Smooth muscle cell (in vitro differentiated cells): ENCODE measurements at regions not wholly inside any gene's neighbourhood (a gene's known extent, or its start where the extent isn't known, plus 50 kb on each side); places are given as distances from the start of the nearest gene placed in this dataset.

Experiments
- DNase-seq: peaks from one replicate; lab custom pipeline; 2025; ENCODE audit not compliant: unreplicated experiment; lab: John Stamatoyannopoulos, UW
- H2AFZ ChIP-seq: fragments of 200-600 bp; sonication (generic); 2 replicates; pipeline ENCODE4 v1.6.0; 2016; ENCODE audit warnings: antibody characterized with exemption, low read depth, mild to moderate bottlenecking
- H3F3A ChIP-seq: fragments of 200-600 bp; sonication (generic); 2 replicates; pipeline ENCODE4 v1.6.0; 2017; ENCODE audit warnings: antibody characterized with exemption, low read depth
- H3K27ac ChIP-seq: fragments of 200-600 bp; sonication (generic); 2 replicates; pipeline ENCODE4 v1.5.1; 2016; ENCODE audit warnings: low read depth, mild to moderate bottlenecking
- H3K27me3 ChIP-seq: fragments of 200-600 bp; sonication (generic); 2 replicates; pipeline ENCODE4 v1.6.1; 2016; ENCODE audit warnings: low read depth, mild to moderate bottlenecking
- H3K36me3 ChIP-seq: fragments of 200-600 bp; sonication (generic); 2 replicates; pipeline ENCODE4 v1.5.1; 2016; ENCODE audit warnings: low read depth
- H3K4me1 ChIP-seq: fragments of 200-600 bp; sonication (generic); 2 replicates; pipeline ENCODE4 v1.5.1; 2016; ENCODE audit warnings: low read depth
- H3K4me2 ChIP-seq: fragments of 200-600 bp; sonication (generic); 2 replicates; pipeline ENCODE4 v1.6.0; 2016; ENCODE audit warnings: mild to moderate bottlenecking
- H3K4me3 ChIP-seq: fragments of 200-600 bp; sonication (generic); 2 replicates; pipeline ENCODE4 v1.5.1; 2016; ENCODE audit warnings: mild to moderate bottlenecking
- H3K79me2 ChIP-seq: fragments of 200-600 bp; sonication (generic); 2 replicates; pipeline ENCODE4 v1.6.0; 2016; ENCODE audit warnings: low read depth, mild to moderate bottlenecking
- H3K9ac ChIP-seq: fragments of 200-600 bp; sonication (generic); 2 replicates; pipeline ENCODE4 v1.6.0; 2016; ENCODE audit warnings: low read depth
- H3K9me3 ChIP-seq: fragments of 200-600 bp; sonication (generic); replicated peaks from 2 replicates; pipeline ENCODE4 v1.5.1; 2016; ENCODE audit warnings: low read depth
- H4K20me1 ChIP-seq: fragments of 200-600 bp; sonication (generic); 2 replicates; pipeline ENCODE4 v1.6.0; 2016; ENCODE audit warnings: low read depth
- CTCF ChIP-seq: fragments of 200-600 bp; sonication (generic); IDR thresholded peaks from 2 replicates; pipeline ENCODE4 v1.5.1; 2017; ENCODE audit warnings: borderline replicate concordance, mild to moderate bottlenecking, antibody characterized with exemption; ENCODE audit not compliant: insufficient read depth, poor library complexity, severe bottlenecking
- WGBS: methylation state at CpG from one replicate; pipeline ENCODE4 v1.1.7; 2016; ENCODE audit warnings: low lambda C conversion rate; 5-methylcytosine and 5-hydroxymethylcytosine counted together

- WGBS: 75% methylated on average over 3 of the region's 3 CpGs
- no peaks in the 10 kb centered on the region for H3F3A ChIP-seq
- no peak for TF ChIP-seq CTCF
Observed at GRCh38 chr12:127223731-127224130, 1043.2 kb upstream of the TMEM132C start.

GRCh38 chr12:127230843-127231260 lies 1036.1 kb upstream of the TMEM132C start:
- Histone ChIP-seq H3F3A (no peaks in the 10 kb centered on the region), H3K9ac (no peak overlapping the region), H3K4me2 (no peak overlapping the region), H3K79me2 (no peaks in the 10 kb centered on the region), H3K9me3 (no peaks in the 10 kb centered on the region), H4K20me1 (no peaks in the 10 kb centered on the region), H3K36me3 (no peaks in the 10 kb centered on the region), H3K27ac (peak overlapping the region; percentile 66), H3K4me3 (no peak overlapping the region), H3K4me1 (no peaks in the 10 kb centered on the region), H3K27me3 (no peaks in the 10 kb centered on the region), H2AFZ (no peak overlapping the region)
- WGBS: 37% methylated on average over 6 of the region's 6 CpGs
- DNase-seq: no peak
- TF ChIP-seq CTCF: no peak

More at GRCh38 chr12:127223731-127224130, 1043.2 kb upstream of the TMEM132C start:
- no peaks in the 10 kb centered on the region for H3K9me3 ChIP-seq
- H3K9ac ChIP-seq: no peak overlapping the region
- no peak overlapping the region for H2AFZ ChIP-seq
- no peaks in the 10 kb centered on the region for H3K79me2 ChIP-seq
- no peak overlapping the region for H3K4me3 ChIP-seq
- H3K4me2 ChIP-seq: no peak overlapping the region
- DNase-seq: no peak
- H3K36me3 ChIP-seq: no peaks in the 10 kb centered on the region
- no peaks in the 10 kb centered on the region for H3K4me1 ChIP-seq
- H4K20me1 ChIP-seq: no peaks in the 10 kb centered on the region
- H3K27me3 ChIP-seq: no peaks in the 10 kb centered on the region
- no peak overlapping the region for H3K27ac ChIP-seq

GRCh38 chr12:127231371-127231770 lies 1035.6 kb upstream of the TMEM132C start:
- Histone ChIP-seq H2AFZ (no peak overlapping the region), H3K27me3 (no peaks in the 10 kb centered on the region), H3K36me3 (no peaks in the 10 kb centered on the region), H3K9ac (peak overlapping the region; percentile 41), H3F3A (no peaks in the 10 kb centered on the region), H4K20me1 (no peaks in the 10 kb centered on the region), H3K79me2 (no peaks in the 10 kb centered on the region), H3K27ac (peak overlapping the region; percentile 66), H3K4me2 (no peak overlapping the region), H3K4me3 (no peak overlapping the region), H3K4me1 (no peaks in the 10 kb centered on the region), H3K9me3 (no peaks in the 10 kb centered on the region)
- WGBS: 85% methylated on average over 7 of the region's 7 CpGs
- DNase-seq: no peak
- no peak for TF ChIP-seq CTCF

- no peak for TF ChIP-seq CTCF
- DNase-seq: no peak
- H3K27me3 ChIP-seq: no peaks in the 10 kb centered on the region
- no peaks in the 10 kb centered on the region for H3K4me1 ChIP-seq
- no peaks in the 10 kb centered on the region for H3K9me3 ChIP-seq
- H3K9ac ChIP-seq: no peak overlapping the region
- H4K20me1 ChIP-seq: no peaks in the 10 kb centered on the region
- no peak overlapping the region for H2AFZ ChIP-seq
- H3K27ac ChIP-seq: no peak overlapping the region
- no peaks in the 10 kb centered on the region for H3K36me3 ChIP-seq
- H3K79me2 ChIP-seq: no peaks in the 10 kb centered on the region
- no peak overlapping the region for H3K4me2 ChIP-seq
- no peaks in the 10 kb centered on the region for H3F3A ChIP-seq
- WGBS: 83% methylated on average over 2 of the region's 2 CpGs
- H3K4me3 ChIP-seq: no peak overlapping the region
Observed at GRCh38 chr12:127233016-127233415, 1034.0 kb upstream of the TMEM132C start.
